ENCODE measurements at regions not wholly inside any gene's neighbourhood (a gene's known extent, or its start where the extent isn't known, plus 50 kb on each side); places are given as distances from the start of the nearest gene placed in this dataset.

DNA sequence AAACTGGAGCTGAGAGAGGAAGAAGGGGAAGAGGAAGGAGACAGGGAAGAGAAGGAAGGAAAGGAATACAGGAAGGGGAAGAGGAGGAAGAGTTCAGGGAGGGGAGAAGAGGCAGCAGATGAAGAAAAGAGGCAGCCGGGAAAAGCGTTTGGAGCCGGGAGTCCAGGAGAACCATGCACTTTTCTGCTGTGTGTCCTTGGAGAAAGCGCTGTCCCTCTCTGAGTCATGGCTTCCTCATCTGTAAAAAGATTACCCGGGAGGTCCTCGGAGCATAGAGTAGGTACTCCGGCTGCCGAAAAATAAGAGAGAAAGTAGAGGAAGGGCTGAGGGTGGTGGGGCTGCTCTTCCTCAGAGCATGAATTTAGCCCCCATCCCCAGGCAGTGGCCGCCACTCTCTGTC is 226.9 kb downstream of the MN1 start:
- peaks cover 15% of the 10 kb centered on the region for H3K4me1 Mint-ChIP-seq (ENCODE audit: low read depth, unreplicated experiment)
- no peak overlapping the region for H3K4me2 ChIP-seq (ENCODE audit: low read length)
- DNase-seq (ENCODE audit: low read depth) (no peak), FAIRE-seq (no peak)
- H3K9ac ChIP-seq (ENCODE audit: low read length): no peak overlapping the region
- peaks cover 5% of the 10 kb centered on the region for H3K9me3 Mint-ChIP-seq (ENCODE audit: unreplicated experiment)
- no peak for TF ChIP-seq EZH2 (IDR thresholded peaks at IDR 0.05; ENCODE audit: insufficient read depth, low read length)
- TF ChIP-seq, protein P1, sequence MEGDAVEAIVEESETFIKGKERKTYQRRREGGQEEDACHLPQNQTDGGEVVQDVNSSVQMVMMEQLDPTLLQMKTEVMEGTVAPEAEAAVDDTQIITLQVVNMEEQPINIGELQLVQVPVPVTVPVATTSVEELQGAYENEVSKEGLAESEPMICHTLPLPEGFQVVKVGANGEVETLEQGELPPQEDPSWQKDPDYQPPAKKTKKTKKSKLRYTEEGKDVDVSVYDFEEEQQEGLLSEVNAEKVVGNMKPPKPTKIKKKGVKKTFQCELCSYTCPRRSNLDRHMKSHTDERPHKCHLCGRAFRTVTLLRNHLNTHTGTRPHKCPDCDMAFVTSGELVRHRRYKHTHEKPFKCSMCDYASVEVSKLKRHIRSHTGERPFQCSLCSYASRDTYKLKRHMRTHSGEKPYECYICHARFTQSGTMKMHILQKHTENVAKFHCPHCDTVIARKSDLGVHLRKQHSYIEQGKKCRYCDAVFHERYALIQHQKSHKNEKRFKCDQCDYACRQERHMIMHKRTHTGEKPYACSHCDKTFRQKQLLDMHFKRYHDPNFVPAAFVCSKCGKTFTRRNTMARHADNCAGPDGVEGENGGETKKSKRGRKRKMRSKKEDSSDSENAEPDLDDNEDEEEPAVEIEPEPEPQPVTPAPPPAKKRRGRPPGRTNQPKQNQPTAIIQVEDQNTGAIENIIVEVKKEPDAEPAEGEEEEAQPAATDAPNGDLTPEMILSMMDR (IDR thresholded peaks at IDR 0.05; ENCODE audit: insufficient read depth, low read depth, low read length): no peak
- H3K4me3 ChIP-seq (ENCODE audit: insufficient read depth, low read depth, low read length): no peak overlapping the region
- H3K27ac Mint-ChIP-seq (ENCODE audit: unreplicated experiment): no peak overlapping the region
- peaks cover 17% of the 10 kb centered on the region for H3K4me1 ChIP-seq (ENCODE audit: insufficient read depth, low read length)
- H3K79me2 ChIP-seq (ENCODE audit: insufficient read depth, low read length): no peaks in the 10 kb centered on the region
- H3K36me3 ChIP-seq (ENCODE audit: insufficient read depth, low read length): no peaks in the 10 kb centered on the region
- no peak overlapping the region for H2AFZ ChIP-seq (ENCODE audit: low read depth, low read length)
- peaks cover 6% of the 10 kb centered on the region for H3K9me3 ChIP-seq (ENCODE audit: insufficient read depth, low read depth, low read length)
- H3K27me3 ChIP-seq (ENCODE audit: insufficient read depth, low read length): peaks cover 18% of the 10 kb centered on the region
- no peak overlapping the region for H3K4me3 Mint-ChIP-seq (ENCODE audit: unreplicated experiment)
- peaks cover 22% of the 10 kb centered on the region for H3K27me3 Mint-ChIP-seq (ENCODE audit: low read depth, unreplicated experiment)
- H3K27ac ChIP-seq (ENCODE audit: low read depth, low read length): no peak overlapping the region
- H4K20me1 ChIP-seq (ENCODE audit: insufficient read depth, low read length): no peaks in the 10 kb centered on the region
- peaks cover 3% of the 10 kb centered on the region for H3K36me3 Mint-ChIP-seq (ENCODE audit: low read depth, unreplicated experiment)

DNA sequence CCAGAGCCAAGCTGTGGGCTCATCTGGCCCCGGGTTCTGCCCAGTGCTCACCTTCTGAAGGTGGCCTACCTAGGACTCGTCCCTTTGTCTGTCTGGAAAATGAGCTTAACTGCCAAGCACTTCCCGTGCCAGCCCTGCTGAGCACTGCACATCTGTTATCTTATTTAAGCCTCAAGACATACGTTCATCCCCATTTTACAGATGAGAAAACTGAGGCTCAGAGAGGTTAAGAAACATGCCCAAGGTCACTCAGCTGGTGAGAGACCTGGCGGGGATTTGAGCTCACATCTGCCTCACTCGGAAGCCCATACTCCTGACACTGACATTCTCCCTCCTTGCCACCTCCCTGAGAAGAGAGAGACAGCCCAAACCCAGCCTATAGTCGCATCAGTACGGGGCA is 226.2 kb downstream of the MN1 start:
- H3K9me3 ChIP-seq (ENCODE audit: insufficient read depth, low read depth, low read length): peaks cover 6% of the 10 kb centered on the region
- Mint-ChIP-seq H3K4me1 (ENCODE audit: low read depth, unreplicated experiment) (peaks cover 15% of the 10 kb centered on the region), H3K4me3 (ENCODE audit: unreplicated experiment) (no peak overlapping the region), H3K36me3 (ENCODE audit: low read depth, unreplicated experiment) (peaks cover 3% of the 10 kb centered on the region), H3K27ac (ENCODE audit: unreplicated experiment) (no peak overlapping the region), H3K27me3 (ENCODE audit: low read depth, unreplicated experiment) (peaks cover 26% of the 10 kb centered on the region), H3K9me3 (ENCODE audit: unreplicated experiment) (peaks cover 5% of the 10 kb centered on the region)
- FAIRE-seq (no peak), DNase-seq (ENCODE audit: low read depth) (no peak)
- H3K27me3 ChIP-seq (ENCODE audit: insufficient read depth, low read length): peaks cover 14% of the 10 kb centered on the region
- no peak overlapping the region for H3K27ac ChIP-seq (ENCODE audit: low read depth, low read length)
- H3K4me2 ChIP-seq (ENCODE audit: low read length): no peak overlapping the region
- TF ChIP-seq, protein P1 (IDR thresholded peaks at IDR 0.05; ENCODE audit: insufficient read depth, low read depth, low read length): no peak
- no peak for TF ChIP-seq EZH2 (IDR thresholded peaks at IDR 0.05; ENCODE audit: insufficient read depth, low read length)
- no peaks in the 10 kb centered on the region for H3K79me2 ChIP-seq (ENCODE audit: insufficient read depth, low read length)
- H3K9ac ChIP-seq (ENCODE audit: low read length): no peak overlapping the region
- no peaks in the 10 kb centered on the region for H3K36me3 ChIP-seq (ENCODE audit: insufficient read depth, low read length)
- peaks cover 17% of the 10 kb centered on the region for H3K4me1 ChIP-seq (ENCODE audit: insufficient read depth, low read length)
- no peak overlapping the region for H3K4me3 ChIP-seq (ENCODE audit: insufficient read depth, low read depth, low read length)
- no peaks in the 10 kb centered on the region for H4K20me1 ChIP-seq (ENCODE audit: insufficient read depth, low read length)
- H2AFZ ChIP-seq (ENCODE audit: low read depth, low read length): no peak overlapping the region

DNA sequence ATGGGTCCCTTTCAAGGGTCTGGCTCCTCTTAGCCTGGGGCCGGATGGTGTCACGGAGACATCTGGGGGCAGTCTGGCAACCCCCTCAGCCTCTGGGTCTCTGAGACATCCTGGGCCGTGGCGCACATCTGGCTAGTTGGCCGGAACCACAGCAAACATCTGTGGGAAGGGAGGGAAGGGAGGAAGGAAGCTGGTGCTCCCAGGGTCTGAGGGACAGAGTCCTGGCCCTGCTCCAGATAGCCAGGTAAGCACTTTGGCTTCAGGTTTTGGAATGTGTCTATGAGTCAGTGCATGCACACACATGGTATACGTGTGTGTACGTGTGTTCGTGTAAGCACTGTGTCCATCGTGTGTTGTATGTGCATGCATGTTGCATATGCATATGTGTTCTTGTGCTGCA is 225.1 kb downstream of the MN1 start:
- H3K27ac ChIP-seq (ENCODE audit: low read depth, low read length): peak overlapping the region; percentile 69
- Mint-ChIP-seq H3K4me3 (ENCODE audit: unreplicated experiment) (no peak overlapping the region), H3K36me3 (ENCODE audit: low read depth, unreplicated experiment) (no peaks in the 10 kb centered on the region), H3K9me3 (ENCODE audit: unreplicated experiment) (peaks cover 5% of the 10 kb centered on the region), H3K4me1 (ENCODE audit: low read depth, unreplicated experiment) (peaks cover 15% of the 10 kb centered on the region), H3K27ac (ENCODE audit: unreplicated experiment) (no peak overlapping the region), H3K27me3 (ENCODE audit: low read depth, unreplicated experiment) (peaks cover 19% of the 10 kb centered on the region)
- peaks cover 6% of the 10 kb centered on the region for H3K9me3 ChIP-seq (ENCODE audit: insufficient read depth, low read depth, low read length)
- peaks cover 17% of the 10 kb centered on the region for H3K4me1 ChIP-seq (ENCODE audit: insufficient read depth, low read length)
- peak overlapping the region; percentile 51 for H3K9ac ChIP-seq (ENCODE audit: low read length)
- no peak overlapping the region for H2AFZ ChIP-seq (ENCODE audit: low read depth, low read length)
- no peaks in the 10 kb centered on the region for H3K79me2 ChIP-seq (ENCODE audit: insufficient read depth, low read length)
- no peaks in the 10 kb centered on the region for H3K36me3 ChIP-seq (ENCODE audit: insufficient read depth, low read length)
- H3K4me3 ChIP-seq (ENCODE audit: insufficient read depth, low read depth, low read length): no peak overlapping the region
- H4K20me1 ChIP-seq (ENCODE audit: insufficient read depth, low read length): no peaks in the 10 kb centered on the region
- DNase-seq (ENCODE audit: low read depth) (no peak), FAIRE-seq (no peak)
- TF ChIP-seq EZH2 (IDR thresholded peaks at IDR 0.05; ENCODE audit: insufficient read depth, low read length): no peak
- H3K4me2 ChIP-seq (ENCODE audit: low read length): peak overlapping the region; percentile 58
- H3K27me3 ChIP-seq (ENCODE audit: insufficient read depth, low read length): peaks cover 9% of the 10 kb centered on the region

Measured in astrocyte (in vitro differentiated cells and primary cell).